ENCODE measurements at regions not wholly inside any gene's neighbourhood (a gene's known extent, or its start where the extent isn't known, plus 50 kb on each side); places are given as distances from the start of the nearest gene placed in this dataset.

DNA sequence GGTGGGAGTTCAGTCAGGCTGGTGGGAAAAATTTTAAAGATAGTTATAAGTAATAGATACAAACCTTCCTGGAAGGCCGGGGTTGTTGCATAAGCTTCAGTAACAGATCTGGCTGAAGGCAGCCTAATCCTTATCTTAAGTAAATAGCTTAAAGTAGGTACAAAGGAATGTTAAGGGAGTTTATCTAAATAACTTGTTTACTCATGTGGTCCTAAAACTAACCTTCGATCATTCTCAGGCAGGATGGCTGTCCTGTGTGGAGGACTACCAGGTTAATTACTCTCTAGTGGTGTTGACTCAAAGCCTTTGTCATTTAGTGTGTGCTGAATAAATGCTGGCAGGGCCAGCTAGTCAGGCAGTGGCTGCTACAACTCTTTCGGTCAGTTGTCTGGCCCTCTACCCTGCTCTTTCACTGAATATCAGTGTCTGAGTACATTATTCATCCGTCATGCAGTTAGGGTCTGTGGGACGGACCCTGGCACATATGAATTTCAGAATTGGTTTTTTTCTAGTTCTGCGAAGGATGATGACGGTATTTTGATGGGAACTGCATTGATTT is 131.6 kb upstream of the TAB2 start:
- DNase-seq = no peak

GRCh38 chr6:149186873-149187272 is 130.6 kb upstream of the TAB2 start:
- DNase-seq = no peak

DNA sequence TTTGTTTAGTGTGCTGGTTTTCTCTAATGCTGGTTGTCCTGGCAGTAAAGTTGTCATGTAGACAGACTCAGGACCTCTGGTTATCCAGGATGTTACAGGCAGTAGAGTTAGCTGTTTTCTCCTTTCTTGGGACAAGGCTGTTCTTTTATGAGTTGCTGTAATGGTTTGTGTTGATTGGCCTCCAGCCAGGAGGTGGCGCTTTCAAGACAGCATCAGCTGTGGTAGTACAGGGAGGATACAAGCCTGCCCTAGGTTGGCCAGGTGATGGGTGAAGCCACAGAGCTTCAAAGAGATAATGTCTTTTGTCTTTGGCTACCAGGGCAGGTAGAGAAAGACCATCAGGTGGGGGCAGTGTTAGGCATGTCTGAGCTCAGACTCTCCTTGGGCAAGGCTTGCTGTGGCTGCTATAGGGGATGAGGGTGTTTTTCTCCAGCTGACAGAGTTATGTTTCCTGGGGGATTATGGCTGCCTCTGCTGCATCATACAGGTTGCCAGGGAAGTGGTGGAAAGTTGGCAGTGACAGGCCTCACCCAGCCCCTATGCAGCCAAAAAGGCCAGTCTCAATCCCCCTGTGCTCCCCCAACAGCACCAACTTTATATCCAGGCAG is 127.2 kb upstream of the TAB2 start:
- peak; percentile 24 for DNase-seq

DNA sequence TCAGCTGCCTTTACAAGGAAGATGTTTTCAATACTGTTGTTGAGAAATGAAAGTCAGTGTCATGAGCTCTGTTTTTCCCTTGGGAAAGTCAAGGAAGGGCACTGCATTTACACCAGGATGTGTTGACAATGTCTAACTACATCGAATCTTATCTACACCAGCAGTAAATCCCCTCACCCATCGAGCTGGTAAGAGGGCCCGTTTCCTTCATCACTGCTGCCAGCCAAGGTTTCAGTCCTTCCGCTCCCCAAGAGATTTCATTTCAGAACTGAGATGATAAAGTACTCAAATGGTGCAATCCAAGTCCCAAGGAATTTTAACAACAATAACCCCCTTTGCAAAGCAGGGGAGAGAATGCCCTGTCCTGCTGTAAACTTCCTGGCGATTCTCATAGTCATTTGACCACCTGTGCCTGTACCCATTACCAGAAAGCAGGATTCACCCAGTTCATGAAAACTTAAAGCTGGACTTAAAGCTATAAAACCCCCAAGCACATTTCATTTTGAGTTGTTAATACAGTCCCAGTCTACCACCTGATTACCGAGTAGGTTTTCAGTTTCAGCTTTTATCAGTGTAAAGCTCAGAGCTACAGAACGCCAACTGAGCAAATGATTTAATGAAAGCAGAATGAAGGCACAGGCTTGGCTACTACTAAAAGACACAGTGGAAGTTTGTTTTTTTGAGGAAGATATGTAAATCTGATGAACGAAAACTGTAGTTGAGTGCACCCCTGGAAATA is 122.5 kb upstream of the TAB2 start:
- no peak for DNase-seq

- DNase-seq = no peak
These were observed 121.4 kb upstream of the TAB2 start for GRCh38 chr6:149196091-149196490.

DNA sequence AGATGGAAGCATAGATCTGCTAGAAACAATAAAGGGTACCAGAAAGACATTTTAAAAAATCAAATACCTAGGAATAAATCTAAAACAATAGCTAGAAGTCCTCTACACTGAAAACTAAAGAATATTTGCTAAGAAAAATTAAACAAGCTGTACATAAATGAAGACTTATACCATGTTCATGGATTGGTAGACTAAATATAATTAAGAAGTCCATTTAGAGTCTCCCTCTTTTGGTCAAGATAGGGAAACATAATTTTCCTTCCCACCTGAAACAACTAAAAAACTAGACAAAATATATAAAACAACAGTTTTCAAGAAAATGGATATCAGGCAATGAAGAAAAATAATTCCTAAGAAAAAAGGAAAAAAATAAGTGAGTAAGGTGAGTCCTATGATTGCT is 120.0 kb upstream of the TAB2 start:
- no peak for DNase-seq

DNA sequence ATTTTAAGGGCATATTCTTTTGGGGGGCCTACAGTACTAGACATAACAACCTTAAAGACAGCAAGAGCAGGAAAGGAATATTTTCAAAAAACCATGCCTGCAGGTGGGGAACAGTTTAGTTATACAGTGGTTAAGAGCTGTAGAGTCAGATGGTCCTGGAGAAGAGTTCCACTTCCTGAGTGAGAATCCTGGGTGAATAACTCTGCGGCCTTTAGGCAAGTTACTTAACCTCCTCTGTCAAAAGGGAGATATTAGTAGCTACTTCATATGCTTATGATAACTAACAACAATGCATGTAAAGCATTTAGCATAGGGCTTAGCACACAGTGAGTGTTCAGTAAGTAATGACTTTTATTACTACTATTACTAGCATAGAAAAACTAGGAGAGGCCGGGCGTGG is 119.2 kb upstream of the TAB2 start:
- DNase-seq = no peak

DNA sequence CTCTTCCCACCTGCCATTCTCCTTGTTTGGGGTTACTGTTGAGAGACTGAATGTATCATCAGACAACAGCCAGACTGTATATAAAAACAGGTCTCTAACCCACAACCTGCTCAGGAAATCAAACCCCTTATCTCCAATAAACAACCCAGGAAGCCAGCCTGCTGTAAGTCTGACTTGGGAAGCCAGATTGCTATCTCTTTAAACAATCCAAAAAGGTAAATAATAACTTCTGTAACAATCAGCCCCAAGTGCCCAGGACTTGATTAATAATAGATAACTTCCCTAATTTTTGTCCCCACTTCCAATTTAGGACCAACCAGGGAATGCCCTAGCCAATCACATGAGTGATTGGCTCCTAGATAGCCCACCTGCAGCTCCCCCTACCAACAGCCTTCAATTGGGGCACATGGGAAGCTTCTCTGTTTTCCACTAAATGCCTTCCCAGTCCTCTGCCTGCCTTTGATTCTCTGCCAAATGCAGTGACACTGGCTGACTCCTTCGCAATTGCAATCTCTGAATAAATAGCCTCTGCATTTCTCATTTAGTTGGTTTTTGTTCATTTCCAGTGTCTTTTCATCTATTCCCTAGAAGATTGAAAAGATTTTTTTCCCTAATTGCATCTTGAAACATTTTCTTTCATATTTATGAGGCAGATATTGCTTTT is 117.1 kb upstream of the TAB2 start:
- DNase-seq = no peak

DNA sequence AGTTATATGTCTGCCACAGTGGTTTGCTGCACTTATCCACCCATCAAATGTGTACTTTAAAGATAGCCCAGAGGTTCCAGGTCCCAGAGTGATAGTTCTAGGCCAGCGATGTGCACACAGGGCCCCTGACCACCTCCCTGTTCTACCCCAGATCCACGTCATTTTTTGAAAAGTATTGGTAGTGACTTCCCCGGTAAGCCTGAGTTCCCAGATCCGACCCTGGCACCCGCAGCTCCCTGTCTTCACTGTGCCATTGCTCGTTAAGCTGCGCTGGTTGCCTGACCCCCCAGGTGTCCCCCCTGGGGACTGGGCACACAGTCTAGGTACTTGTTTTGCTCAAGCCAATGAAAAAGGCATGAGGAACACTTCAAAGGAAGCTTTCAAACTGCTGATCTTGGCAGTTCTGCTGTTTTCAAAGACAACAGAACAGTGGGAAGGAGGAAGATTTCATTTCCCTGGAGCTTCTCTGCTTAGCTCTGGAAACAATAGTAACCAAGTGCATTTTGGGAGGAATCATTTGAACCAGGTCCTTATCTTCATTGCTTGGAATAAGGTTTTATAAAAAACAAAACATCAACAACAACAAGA is 116.3 kb upstream of the TAB2 start:
- DNase-seq = no peak

GRCh38 chr6:149202100-149202499 is 115.4 kb upstream of the TAB2 start:
- no peak for DNase-seq

DNA sequence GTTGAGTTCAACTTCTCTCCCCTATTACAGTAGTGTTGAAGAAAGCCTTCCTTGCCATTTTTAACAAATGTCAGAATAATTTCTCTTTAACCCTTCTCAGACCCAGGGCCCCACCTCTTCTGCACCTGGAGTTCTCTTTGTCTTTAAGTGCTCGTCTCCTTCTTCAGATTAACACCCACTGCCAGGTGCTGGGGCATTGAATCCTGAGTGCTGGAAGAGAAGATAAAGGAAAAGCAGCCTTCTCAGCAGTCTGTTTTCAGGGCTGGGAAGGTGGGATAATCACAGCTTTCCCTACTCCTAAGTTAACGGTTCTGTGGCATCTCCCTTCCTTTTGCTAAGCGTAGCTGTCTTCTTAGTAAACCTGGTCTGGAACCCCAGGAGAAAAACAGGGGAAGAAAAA is 114.6 kb upstream of the TAB2 start:
- DNase-seq = no peak

- no peak for DNase-seq
These were observed 114.0 kb upstream of the TAB2 start for GRCh38 chr6:149203509-149203908.

GRCh38 chr6:149208134-149208601 is 109.3 kb upstream of the TAB2 start:
- DNase-seq = no peak

DNA sequence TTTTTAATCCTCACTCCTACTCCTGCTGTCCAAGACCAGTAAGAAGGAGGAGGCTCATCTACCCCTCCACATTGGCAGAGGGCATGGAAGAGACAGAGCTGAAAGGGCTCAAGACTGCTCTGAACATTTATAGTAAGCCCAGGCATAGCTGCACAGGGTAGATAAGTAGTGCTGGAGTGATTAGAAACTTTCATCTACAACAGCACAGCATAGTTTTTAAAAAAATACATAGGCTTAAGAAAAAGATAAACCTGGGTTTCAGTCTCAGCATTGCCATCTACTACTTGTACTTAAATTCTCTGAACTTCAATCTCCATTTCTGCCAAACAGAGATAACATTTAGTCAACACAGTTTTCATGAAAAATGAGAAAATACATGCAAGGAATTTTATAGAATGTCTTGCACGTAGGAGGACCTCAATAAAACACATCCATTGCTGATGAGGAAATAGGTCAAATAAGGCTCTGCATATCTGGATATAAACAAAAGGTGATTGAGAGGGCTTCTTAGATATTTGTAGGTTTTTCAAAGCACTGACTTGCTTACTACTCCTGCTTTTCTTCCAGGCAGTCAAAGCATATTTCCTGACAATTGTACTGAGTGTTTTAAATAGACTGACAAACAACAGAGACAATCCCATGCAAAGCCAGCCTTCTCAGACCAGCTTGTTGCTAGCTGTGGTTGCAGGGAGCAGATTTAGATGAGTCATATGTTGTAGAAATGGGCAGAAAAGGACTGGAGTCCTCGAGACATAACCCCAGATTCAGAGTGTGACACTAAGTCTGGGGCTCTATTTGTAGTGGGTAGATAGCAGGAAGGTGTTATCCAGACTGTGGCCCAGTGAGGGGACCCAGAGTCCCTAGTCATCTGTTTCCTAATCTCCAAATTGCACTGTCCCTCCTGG is 107.4 kb upstream of the TAB2 start:
- DNase-seq = no peak

GRCh38 chr6:149211046-149211571 is 106.4 kb upstream of the TAB2 start:
- no peak for DNase-seq

- no peak for DNase-seq
These were observed 105.3 kb upstream of the TAB2 start for GRCh38 chr6:149212206-149212605.

GRCh38 chr6:149212892-149213801 is 104.4 kb upstream of the TAB2 start:
- no peak for DNase-seq

DNA sequence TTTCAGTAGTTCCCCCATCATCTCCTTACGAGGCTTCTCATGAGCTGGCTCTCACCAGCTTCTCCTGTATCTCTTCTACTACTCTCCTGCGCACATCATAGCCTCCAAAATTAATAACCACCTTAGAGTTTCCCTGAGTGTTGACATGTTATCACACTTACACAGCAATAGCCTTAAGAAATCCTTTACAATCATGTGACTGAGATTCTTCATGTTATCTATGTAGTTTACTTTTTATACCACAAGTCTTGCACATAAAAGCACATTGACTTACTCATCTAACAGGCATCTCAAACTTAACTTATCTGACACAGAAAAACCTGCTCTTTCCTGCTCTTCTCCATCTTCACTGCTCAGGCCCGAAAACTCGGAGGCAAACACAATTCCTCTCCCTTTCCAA is 103.7 kb upstream of the TAB2 start:
- no peak for DNase-seq

- DNase-seq = no peak
These were observed 101.1 kb upstream of the TAB2 start for GRCh38 chr6:149216459-149216858.

DNA sequence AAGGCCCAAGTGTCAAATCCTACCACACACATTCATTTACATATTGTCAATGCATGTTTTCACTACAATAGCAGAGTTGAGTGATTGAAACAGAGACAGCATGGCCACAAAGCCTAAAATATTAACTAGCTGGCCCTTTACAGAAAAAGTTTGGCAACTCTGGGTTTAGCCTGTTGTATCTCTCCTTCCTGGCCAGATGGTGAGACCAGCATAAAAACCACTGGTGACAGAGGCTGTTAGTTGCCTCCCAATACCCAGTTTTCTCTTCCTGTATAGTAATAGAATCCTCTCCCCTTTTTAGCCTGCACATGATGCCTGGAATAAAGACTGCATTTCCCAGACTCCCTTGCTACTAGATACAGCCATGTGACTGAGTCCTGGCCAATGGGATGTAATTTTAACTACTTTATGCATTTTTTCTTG is 100.0 kb upstream of the TAB2 start:
- no peak for DNase-seq

DNA sequence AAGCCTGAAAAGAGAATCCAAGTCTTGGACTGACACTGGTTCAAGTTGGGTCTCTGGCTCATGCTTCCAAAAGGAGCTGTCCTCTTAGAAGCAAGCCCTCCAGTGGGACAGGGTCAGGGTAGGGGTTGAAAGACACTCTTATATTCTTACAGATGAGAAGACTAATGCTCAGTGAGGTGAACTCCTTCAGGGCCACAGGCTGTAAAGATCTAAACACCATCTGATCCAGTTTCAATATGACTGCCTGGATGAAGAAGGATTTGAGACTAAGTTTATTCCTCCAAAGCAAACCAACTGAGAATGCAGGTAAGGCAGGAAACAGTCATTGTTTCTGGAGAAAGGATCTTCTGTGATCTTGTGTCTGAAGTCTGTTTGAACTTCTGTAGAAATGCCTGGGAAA is 99.0 kb upstream of the TAB2 start:
- DNase-seq = no peak
